ENCODE measurements at regions not wholly inside any gene's neighbourhood (a gene's known extent, or its start where the extent isn't known, plus 50 kb on each side); places are given as distances from the start of the nearest gene placed in this dataset.

DNA sequence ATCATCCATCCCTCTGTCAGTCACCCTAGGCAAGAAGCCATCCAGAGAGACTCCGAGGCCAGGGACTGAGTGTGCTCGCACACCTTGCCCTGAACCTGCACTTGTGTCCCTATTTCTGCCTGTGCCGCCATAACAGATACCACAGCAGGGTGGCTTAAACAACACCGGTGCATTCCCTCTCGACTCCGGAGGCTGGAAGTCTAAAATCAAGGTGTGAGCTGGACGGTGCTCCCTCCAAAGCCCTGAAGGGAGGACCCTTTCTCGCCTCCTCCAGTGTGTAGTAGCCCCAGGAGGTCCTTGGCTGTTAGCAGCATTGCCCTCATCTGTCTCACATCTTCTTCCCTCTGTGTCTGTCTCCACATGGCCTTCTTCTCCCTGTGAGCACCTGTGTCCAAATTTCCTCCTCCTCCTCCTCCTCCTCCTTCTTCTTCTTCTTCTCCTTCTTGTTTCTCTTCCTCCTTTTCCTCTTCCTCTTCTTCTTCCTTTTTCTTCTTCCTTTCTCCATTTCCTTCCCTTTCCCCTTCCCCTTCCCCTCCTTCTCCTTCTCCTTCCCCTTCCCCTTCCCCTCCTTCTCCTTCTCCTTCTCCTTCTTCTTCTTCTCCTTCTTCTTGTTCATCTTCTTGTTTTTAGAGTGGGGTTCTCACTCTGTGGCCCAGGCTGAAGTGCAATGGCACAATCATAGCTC is 98.1 kb upstream of the ENPP6 start:
- ATAC-seq (no peak), FAIRE-seq (no peak)
- intact Hi-C loops (cut with DNase I) = no loop called here

DNA sequence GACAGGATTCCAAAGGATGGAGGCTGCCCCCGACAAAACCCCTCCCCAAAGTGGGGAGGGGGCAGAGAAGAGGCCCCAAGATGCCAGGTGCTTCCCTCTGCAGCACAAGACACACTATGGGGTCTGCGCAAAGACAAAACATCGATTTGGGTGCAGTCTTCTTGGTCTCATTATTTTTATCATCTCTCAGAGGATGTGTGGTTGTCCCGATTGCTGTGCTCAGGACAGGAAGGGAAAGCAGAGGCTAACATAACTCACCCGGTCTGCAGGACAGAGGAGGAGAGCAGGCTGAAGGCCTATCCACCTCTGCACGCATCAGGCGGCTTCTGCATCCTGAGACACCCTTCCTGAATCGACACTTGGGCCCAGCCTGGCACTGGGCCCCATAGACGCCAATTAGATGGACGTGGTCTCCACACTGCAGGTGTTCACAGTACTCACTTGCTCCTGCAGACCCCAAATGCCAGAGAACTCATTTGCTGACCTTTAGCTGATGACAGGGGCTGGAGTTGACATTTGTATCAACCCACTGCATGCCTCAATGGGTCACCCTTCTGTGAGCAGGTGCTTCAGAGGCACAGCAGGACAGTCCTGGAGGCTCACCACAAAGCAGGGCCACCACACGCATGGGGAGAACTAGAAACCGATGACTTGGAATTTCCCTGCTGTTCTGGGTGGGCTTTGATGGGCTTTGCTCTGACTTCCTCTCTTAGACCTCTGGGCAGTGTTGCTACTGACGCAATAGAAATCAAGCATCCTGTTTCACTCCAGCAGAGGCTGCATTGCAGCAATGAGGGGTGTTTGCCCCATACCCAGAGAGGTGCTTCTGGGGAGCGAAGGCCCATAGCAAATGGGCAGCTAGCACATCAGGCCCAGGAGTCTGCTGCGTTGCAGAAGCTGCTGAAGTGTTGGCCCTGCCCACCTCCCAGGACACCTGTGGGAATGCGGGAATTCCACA is 96.3 kb upstream of the ENPP6 start:
- Histone ChIP-seq H3K36me3 (no peaks in the 10 kb centered on the region), H3K4me1 (peaks cover 6 to 9% (median 8%) of the 10 kb centered on the region in 3 donors), H3K27me3 (no peaks in the 10 kb centered on the region), H3K9me3 (no peaks in the 10 kb centered on the region), H3K27ac (no peak overlapping the region), H3K4me3 (no peak overlapping the region)
- intact Hi-C loops (cut with DNase I) = no loop called here
- TF ChIP-seq, protein P1, sequence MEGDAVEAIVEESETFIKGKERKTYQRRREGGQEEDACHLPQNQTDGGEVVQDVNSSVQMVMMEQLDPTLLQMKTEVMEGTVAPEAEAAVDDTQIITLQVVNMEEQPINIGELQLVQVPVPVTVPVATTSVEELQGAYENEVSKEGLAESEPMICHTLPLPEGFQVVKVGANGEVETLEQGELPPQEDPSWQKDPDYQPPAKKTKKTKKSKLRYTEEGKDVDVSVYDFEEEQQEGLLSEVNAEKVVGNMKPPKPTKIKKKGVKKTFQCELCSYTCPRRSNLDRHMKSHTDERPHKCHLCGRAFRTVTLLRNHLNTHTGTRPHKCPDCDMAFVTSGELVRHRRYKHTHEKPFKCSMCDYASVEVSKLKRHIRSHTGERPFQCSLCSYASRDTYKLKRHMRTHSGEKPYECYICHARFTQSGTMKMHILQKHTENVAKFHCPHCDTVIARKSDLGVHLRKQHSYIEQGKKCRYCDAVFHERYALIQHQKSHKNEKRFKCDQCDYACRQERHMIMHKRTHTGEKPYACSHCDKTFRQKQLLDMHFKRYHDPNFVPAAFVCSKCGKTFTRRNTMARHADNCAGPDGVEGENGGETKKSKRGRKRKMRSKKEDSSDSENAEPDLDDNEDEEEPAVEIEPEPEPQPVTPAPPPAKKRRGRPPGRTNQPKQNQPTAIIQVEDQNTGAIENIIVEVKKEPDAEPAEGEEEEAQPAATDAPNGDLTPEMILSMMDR (IDR thresholded peaks at IDR 0.05) = no peak
- WGBS, 2 donors = 82 to 88% methylated on average over 16 of the region's 16 CpGs
- ATAC-seq (peak in 1 of 4 donors; percentile 10), DNase-seq (no peak), FAIRE-seq (no peak)

More for the DNA sequence above, 98.1 kb upstream of the ENPP6 start:
- H3K9me3 ChIP-seq = no peaks in the 10 kb centered on the region
- DNase-seq = no peak
- H3K36me3 ChIP-seq = no peaks in the 10 kb centered on the region
- 88 to 97% methylated on average over 8 of the region's 8 CpGs for WGBS, 2 donors
- H3K4me3 ChIP-seq = no peak overlapping the region
- no peaks in the 10 kb centered on the region for H3K27me3 ChIP-seq
- TF ChIP-seq, protein P1 (IDR thresholded peaks at IDR 0.05) = no peak
- no peak overlapping the region for H3K27ac ChIP-seq
- peaks cover 3 to 7% (median 6%) of the 10 kb centered on the region in 3 donors for H3K4me1 ChIP-seq

DNA sequence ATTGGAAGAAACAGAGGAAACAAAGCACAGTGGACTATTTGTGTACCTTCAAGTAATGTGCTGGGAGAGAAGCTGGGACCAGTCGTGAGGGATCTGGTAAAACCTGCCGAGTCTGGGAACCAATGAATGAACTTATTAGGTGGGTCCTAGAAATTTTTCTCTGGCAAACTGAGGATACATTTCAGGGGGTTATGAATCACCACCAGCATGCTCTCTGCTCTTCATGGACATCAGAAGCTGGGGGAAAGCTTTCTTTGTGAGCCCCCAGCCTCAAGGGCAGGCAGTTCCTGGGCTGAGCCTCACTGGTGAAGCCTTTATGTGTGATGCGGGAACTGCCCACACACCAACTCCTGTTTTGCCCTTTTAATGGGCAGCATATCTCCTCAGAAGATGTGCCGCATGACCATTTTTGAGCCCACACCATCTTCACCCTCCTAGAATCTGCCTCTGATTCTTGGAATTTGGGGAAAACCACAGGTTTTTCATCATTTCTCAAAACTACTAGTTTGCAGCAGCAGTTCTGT is 95.4 kb upstream of the ENPP6 start:
- Histone ChIP-seq H3K4me3 (no peak overlapping the region), H3K36me3 (no peaks in the 10 kb centered on the region), H3K9me3 (no peaks in the 10 kb centered on the region), H3K27me3 (no peaks in the 10 kb centered on the region), H3K4me1 (peaks cover 6 to 9% (median 8%) of the 10 kb centered on the region in 3 donors), H3K27ac (no peak overlapping the region)
- intact Hi-C loops (cut with DNase I) = no loop called here
- TF ChIP-seq, protein P1 (IDR thresholded peaks at IDR 0.05) = no peak
- ATAC-seq = no peak
- no peak for FAIRE-seq
- WGBS, 2 donors = 88 to 91% methylated on average over 4 of the region's 4 CpGs
- DNase-seq = no peak

DNA sequence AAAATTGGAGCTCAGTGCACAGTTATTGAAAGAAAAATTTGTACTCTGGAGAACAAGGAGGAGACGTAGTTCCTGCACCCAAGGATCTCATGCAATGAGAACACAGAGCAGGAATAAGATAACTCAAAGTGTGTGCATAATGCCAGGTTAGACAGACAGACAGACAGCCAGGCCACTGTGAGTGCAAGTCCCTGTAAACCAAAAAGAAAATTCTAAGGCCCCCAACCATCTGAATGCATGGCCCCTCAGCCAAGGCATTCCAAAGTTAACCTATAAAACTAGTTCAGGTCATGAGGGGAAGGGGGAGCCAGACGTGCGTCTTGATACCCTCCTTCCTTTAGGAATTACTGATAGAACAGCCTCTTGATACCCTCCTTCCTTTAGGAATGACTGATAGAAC is 94.5 kb upstream of the ENPP6 start:
- peaks cover 6 to 9% (median 8%) of the 10 kb centered on the region in 3 donors for H3K4me1 ChIP-seq
- WGBS, 2 donors = 90 to 94% methylated on average over 3 of the region's 3 CpGs
- TF ChIP-seq, protein P1 (IDR thresholded peaks at IDR 0.05) = no peak
- ATAC-seq = no peak
- H3K27ac ChIP-seq = no peak overlapping the region
- intact Hi-C loops (cut with DNase I) = no loop called here
- no peak for FAIRE-seq
- H3K36me3 ChIP-seq = no peaks in the 10 kb centered on the region
- DNase-seq = no peak
- no peak overlapping the region for H3K4me3 ChIP-seq
- no peaks in the 10 kb centered on the region for H3K27me3 ChIP-seq
- no peaks in the 10 kb centered on the region for H3K9me3 ChIP-seq

Measured in pancreas (tissue), 10 donors.